ENCODE measurements at regions not wholly inside any gene's neighbourhood (a gene's known extent, or its start where the extent isn't known, plus 50 kb on each side); places are given as distances from the start of the nearest gene placed in this dataset.

DNA sequence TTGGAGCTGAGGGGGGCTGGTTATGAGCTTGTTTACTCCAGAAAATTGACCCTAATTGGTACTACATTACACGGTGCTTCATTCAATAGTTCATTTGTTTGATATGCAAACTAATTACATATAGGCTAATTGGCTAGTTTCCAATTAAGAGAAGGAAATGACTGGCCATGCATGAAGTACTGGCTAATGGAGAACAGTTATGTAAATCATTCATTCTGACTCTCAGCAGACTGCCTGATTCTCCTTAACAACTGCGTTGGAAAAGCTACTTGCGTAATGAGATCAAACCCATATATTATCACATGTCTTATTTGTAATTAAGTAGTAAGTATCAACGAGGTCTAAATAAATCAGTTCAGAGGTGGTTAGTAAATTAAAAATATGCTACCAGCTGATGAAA, 81.8 kb upstream of the CTTNBP2 start:
- WGBS, 10 experiments, result 0 to 67% (median 55%) methylated on average over 1 to 4 of the region's 4 CpGs; no CpG with 5 or more reads in 1 of the 10 experiments
- in situ Hi-C loops (cut with MboI; ENCODE audit: low pct_unique_long_range_greater_than_20kb in 2 of 9, low sequenced_read_pairs in 9 of 9, unreplicated experiment in 9 of 9), result no loop called here
- H3K4me3 ChIP-seq, result no peak overlapping the region
- ATAC-seq (replicated peaks in 6 of 8), result no peak
- H3K4me1 ChIP-seq (replicated peaks in 1 of 2), result no peaks in the 10 kb centered on the region
- no peak overlapping the region for H3K27ac ChIP-seq

DNA sequence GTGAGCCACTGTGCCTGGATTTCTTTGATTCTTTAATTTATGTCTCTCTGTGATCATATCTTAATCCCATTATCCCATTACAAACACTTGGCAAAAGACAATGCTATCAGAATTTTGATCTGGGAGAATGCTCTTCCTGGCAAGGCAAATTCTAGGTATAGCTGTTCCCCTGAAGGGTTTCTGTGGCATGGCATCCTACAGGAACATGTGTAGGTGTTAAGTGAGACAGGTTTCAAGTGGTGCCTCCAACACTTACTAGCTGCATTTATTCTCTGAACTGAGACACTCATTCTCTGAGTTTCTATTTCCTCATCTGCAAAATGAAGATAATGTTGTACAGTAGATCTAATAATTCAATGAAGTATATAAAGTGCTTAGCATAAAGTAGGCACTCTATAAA, 87.1 kb upstream of the CTTNBP2 start:
- ATAC-seq (replicated peaks in 6 of 8), result no peak
- Histone ChIP-seq H3K27ac (no peak overlapping the region), H3K4me3 (no peak overlapping the region), H3K4me1 (replicated peaks in 1 of 2) (peaks cover 3 to 33% of the 10 kb centered on the region in 2 donors)
- in situ Hi-C loops (cut with MboI; ENCODE audit: low pct_unique_long_range_greater_than_20kb in 2 of 9, low sequenced_read_pairs in 9 of 9, unreplicated experiment in 9 of 9), result no loop called here

DNA sequence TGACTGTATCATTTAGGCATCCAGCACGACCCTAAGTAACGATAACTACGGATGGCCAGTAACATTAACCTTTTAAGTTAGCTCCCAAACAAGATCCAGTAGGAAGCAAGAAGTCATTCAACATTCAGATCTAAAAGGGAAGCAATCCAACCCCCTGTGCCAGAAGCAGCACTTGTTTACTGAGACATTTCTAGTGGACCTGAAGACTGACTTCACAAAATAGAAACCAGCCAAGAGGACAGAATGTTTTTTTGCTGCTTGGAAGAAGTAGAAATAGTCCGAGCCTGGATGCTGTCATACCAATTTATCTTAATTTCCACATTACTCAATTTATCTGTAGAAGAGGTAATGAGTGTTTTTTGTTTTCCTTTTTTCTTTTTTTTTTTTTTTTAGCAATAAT, 88.0 kb upstream of the CTTNBP2 start:
- peak in 1 of 8 experiments; percentile 24 for ATAC-seq (replicated peaks in 6 of 8)
- Histone ChIP-seq H3K27ac (no peak overlapping the region), H3K4me1 (replicated peaks in 1 of 2) (peaks cover 3 to 33% of the 10 kb centered on the region in 2 donors), H3K4me3 (no peak overlapping the region)
- WGBS, 10 experiments, result 0 to 100% (median 78%) methylated on average over 1 to 4 of the region's 4 CpGs
- in situ Hi-C loops (cut with MboI; ENCODE audit: low pct_unique_long_range_greater_than_20kb in 2 of 9, low sequenced_read_pairs in 9 of 9, unreplicated experiment in 9 of 9), result no loop called here

DNA sequence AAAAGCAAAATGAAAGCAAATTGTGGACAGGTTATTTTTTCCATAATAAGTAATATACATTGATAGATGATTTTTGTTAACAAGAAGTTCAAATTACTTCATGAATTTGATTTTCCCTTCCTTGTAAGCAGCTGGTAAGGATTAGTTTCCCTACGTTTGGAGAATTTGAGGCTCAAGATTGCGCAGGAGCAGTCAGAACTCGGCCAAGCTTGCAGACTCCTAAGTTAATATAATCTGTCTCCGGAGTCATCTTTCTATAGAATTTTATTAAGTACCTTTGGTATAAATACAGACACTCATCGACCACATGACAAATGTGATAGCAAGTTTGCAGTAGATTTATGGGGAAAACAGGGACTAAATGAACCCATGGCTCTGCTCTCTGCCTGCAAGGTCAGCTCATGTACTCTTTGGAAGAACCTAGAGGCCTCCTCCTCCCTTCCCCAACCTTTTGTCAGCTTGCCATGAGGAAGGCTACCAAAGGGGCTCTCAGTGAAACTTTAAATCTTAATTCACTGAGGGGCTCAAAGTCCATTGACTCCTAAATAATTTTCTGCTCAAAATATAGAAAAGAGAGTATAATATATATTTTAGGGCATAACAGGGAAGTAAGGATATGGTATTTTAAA, 89.2 kb upstream of the CTTNBP2 start:
- no peak overlapping the region for H3K4me3 ChIP-seq
- peaks cover 3 to 33% of the 10 kb centered on the region in 2 donors for H3K4me1 ChIP-seq (replicated peaks in 1 of 2)
- in situ Hi-C loops (cut with MboI; ENCODE audit: low pct_unique_long_range_greater_than_20kb in 2 of 9, low sequenced_read_pairs in 9 of 9, unreplicated experiment in 9 of 9), result no loop called here
- no peak overlapping the region for H3K27ac ChIP-seq
- ATAC-seq (replicated peaks in 6 of 8), result peak in 2 of 8 experiments; percentile 37 to 48
- WGBS, 10 experiments, result 3 to 86% (median 59%) methylated on average over 2 to 5 of the region's 5 CpGs; no CpG with 5 or more reads in 1 of the 10 experiments

DNA sequence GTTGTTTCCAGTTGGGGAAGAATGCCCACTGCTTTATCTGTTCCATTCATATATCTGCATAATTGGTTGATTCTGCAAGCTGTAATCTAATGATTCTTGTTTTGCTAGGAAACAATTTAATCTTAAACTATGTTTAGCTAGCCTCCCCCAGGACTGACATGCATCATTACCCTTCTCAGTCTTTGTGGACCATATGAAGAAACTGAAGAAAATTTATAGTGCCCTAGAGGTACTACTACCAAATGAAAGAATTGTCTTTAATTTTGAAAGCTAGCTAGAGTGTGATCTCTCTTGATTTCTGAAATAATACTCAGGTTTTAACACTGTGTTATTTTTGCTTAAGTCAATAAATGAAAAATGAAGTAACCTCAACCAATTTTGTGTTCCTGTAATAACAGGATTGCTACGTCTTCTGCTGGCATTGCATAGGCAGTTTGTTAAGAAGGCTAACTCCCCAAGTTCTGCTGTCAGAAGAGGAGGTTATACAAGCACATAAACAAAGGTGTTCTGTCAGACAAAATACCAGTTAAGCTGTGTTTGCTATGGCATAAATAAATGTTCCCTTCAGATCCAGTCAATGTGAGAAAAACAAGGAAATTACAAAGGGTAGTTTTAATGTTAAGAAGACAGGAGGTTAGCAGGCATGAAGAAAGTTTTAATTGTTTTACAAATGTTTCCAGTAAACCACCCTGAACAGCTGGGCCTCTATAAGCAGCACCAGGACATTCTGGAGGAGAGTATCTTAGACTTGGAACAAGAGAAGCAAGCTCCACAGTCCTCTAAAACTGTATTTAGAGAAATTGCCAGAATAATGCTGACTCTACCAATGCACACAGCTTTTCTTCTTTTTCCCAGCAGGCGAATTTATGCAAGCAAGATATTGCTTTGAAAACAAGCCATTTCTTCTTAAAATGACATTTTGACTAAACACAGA, 90.3 kb upstream of the CTTNBP2 start:
- Histone ChIP-seq H3K4me1 (replicated peaks in 1 of 2) (peaks cover 3 to 33% of the 10 kb centered on the region in 2 donors), H3K4me3 (no peak overlapping the region), H3K27ac (no peak overlapping the region)
- peak in 5 of 8 experiments; percentile 22 to 56 (median 42) for ATAC-seq (replicated peaks in 6 of 8)
- in situ Hi-C loops (cut with MboI; ENCODE audit: low pct_unique_long_range_greater_than_20kb in 2 of 9, low sequenced_read_pairs in 9 of 9, unreplicated experiment in 9 of 9), result no loop called here
- WGBS, 10 experiments, result 0 to 80% (median 51%) methylated on average over 1 to 2 of the region's 2 CpGs; no CpG with 5 or more reads in 1 of the 10 experiments

DNA sequence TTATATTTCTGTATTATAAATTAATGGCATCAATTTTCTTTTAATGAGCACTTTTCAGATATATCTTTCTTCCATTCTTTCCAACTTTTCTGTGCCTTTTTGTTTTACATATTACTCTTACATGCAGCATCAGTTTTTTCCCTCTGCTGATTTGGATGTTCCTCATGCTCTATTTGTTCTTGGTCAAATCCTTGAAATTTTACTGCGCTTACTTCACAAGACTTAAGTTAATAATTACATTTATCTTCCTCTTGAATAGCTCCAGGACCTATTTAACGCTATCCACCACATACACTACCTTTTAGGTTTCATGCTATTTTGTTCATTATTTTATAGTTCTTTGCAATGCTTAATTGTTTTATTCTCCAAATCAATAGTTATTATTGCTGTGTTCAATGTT, 97.6 kb upstream of the CTTNBP2 start:
- ATAC-seq (replicated peaks in 6 of 8), result no peak
- WGBS, 10 experiments, result 0 to 100% (median 75%) methylated on average over 1 to 2 of the region's 2 CpGs
- in situ Hi-C loops (cut with MboI; ENCODE audit: low pct_unique_long_range_greater_than_20kb in 2 of 9, low sequenced_read_pairs in 9 of 9, unreplicated experiment in 9 of 9), result no loop called here
- H3K27ac ChIP-seq, result no peak overlapping the region
- no peak overlapping the region for H3K4me3 ChIP-seq
- no peaks in the 10 kb centered on the region for H3K4me1 ChIP-seq (replicated peaks in 1 of 2)

DNA sequence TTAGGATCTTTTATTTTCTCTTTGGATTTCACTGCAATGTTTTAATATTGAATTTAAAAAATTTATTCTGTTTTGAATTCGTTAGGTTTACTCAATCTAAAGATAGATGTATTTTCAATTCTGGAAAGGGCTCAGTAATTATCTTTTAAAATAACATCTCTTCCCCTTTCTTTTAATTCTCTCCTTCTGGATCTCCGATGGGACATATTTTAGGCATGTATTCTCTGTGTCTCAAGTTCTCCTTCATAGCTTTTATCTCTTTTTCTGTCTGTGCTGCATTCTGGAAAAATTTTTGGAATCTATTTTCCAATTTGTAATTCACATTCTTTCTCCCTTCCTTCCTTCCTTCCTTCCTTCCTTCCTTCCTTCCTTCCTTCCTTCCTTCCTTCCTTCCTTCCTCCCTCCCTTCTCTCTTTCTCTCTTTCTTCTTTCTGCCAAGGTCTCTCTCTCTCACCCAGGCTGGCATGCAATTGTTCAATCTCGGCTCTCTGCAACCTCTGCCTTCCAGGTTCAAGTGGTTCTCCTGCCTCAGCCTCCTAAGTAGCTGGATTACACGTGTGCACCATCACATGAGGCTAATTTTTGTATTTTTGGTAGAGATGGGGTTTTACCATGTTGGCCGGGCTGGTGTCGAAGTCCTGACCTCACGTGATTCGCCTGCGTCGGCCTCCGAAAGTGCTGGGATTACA, 98.5 kb upstream of the CTTNBP2 start:
- H3K4me3 ChIP-seq, result no peak overlapping the region
- 24 to 92% (median 76%) methylated on average over 1 to 10 of the region's 11 CpGs for WGBS, 10 experiments
- no peaks in the 10 kb centered on the region for H3K4me1 ChIP-seq (replicated peaks in 1 of 2)
- ATAC-seq (replicated peaks in 6 of 8), result no peak
- in situ Hi-C loops (cut with MboI; ENCODE audit: low pct_unique_long_range_greater_than_20kb in 2 of 9, low sequenced_read_pairs in 9 of 9, unreplicated experiment in 9 of 9), result no loop called here
- no peak overlapping the region for H3K27ac ChIP-seq

DNA sequence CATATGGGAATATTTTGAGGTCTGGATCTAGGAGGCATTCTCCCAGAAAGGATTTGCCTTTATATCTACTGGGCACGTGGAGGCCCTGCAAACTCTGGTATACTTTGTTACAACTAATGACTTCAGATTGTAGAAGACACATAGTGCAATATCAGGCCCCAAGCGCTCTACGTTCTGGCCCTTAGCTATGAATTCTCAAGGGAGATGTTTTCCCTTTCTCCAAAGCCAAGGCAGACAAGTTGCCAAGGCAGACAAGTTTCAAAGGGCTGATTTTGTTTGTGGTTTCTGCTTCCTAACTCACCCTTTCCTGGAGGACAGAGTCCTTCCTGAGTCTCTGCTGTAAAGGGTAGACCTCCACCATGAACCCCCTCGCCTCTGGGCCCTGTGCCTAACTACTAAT, 99.4 kb upstream of the CTTNBP2 start:
- Histone ChIP-seq H3K27ac (no peak overlapping the region), H3K4me1 (replicated peaks in 1 of 2) (no peaks in the 10 kb centered on the region), H3K4me3 (no peak overlapping the region)
- in situ Hi-C loops (cut with MboI; ENCODE audit: low pct_unique_long_range_greater_than_20kb in 2 of 9, low sequenced_read_pairs in 9 of 9, unreplicated experiment in 9 of 9), result no loop called here
- no peak for ATAC-seq (replicated peaks in 6 of 8)
- 0 to 100% (median 87%) methylated on average over 1 to 4 of the region's 4 CpGs; no CpG with 5 or more reads in 2 of the 10 experiments for WGBS, 10 experiments

DNA sequence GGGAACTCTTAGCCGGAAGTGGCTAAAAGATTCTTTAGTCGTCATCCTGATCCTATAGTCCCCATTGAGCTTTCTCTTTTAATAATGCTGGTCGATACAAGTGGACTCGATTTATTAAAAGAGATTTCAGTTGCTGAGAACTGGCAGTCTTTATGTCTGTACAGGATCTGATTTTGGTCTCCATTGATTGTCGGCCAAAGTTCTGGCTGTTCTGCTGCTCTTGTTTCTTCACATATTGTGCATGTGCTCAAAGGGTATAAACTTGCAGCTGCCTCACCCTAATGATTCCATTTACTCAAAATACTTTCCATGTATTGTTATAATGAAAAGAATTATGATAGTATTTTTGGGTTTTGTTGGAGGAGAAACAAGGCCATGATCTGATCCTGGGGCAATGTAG, 100.7 kb upstream of the CTTNBP2 start:
- 13 to 98% (median 80%) methylated on average over 1 to 5 of the region's 5 CpGs; no CpG with 5 or more reads in 1 of the 10 experiments for WGBS, 10 experiments
- no peaks in the 10 kb centered on the region for H3K4me1 ChIP-seq (replicated peaks in 1 of 2)
- in situ Hi-C loops (cut with MboI; ENCODE audit: low pct_unique_long_range_greater_than_20kb in 2 of 9, low sequenced_read_pairs in 9 of 9, unreplicated experiment in 9 of 9), result no loop called here
- H3K27ac ChIP-seq, result no peak overlapping the region
- no peak for ATAC-seq (replicated peaks in 6 of 8)
- no peak overlapping the region for H3K4me3 ChIP-seq

DNA sequence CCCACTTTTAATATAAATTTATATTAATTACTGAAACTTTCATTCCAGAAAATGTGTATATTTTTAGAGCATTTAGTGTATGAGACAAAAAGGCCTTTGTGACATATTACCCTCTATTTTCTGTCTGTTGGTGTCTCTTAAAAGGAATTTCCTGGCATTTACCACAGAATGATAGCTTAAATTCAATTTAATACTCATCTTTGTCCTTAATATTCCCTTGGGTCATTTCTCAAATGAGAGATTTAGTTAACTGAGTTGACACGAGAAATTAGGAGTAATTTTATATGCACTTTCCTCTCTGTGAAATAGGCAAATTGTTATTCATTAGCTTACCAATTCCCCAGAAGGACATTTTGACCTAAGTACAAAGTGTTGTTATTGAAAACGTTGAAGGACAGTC, 101.7 kb upstream of the CTTNBP2 start:
- ATAC-seq (replicated peaks in 6 of 8), result no peak
- Histone ChIP-seq H3K4me3 (no peak overlapping the region), H3K4me1 (replicated peaks in 1 of 2) (no peaks in the 10 kb centered on the region), H3K27ac (no peak overlapping the region)
- 0 to 88% (median 33%) methylated on average over 1 to 2 of the region's 2 CpGs; no CpG with 5 or more reads in 2 of the 10 experiments for WGBS, 10 experiments
- in situ Hi-C loops (cut with MboI; ENCODE audit: low pct_unique_long_range_greater_than_20kb in 2 of 9, low sequenced_read_pairs in 9 of 9, unreplicated experiment in 9 of 9), result no loop called here

DNA sequence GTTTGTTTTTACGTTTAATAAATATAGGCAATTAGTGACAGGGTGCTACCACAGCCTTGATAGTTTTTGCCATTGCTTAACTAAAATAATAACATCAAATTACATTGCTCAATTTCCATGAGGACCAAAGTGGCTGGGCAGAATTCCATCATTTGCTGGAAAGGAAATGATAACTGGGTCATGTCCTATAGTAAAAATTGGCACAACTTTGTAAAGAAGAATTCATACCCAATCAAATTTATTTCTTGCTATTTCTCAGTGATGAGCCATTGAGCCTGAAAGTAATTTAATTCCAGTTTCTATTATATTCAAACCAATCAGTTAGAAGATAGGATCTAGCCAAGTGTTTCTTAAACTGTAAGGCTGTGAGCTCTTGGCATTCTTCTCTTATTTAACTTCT, 102.2 kb upstream of the CTTNBP2 start:
- WGBS, 10 experiments, result 0 to 100% (median 31%) methylated on average over 1 of the region's 1 CpG; no CpG with 5 or more reads in 2 of the 10 experiments
- no peak overlapping the region for H3K4me3 ChIP-seq
- H3K4me1 ChIP-seq (replicated peaks in 1 of 2), result no peaks in the 10 kb centered on the region
- no peak for ATAC-seq (replicated peaks in 6 of 8)
- in situ Hi-C loops (cut with MboI; ENCODE audit: low pct_unique_long_range_greater_than_20kb in 2 of 9, low sequenced_read_pairs in 9 of 9, unreplicated experiment in 9 of 9), result no loop called here
- H3K27ac ChIP-seq, result no peak overlapping the region

DNA sequence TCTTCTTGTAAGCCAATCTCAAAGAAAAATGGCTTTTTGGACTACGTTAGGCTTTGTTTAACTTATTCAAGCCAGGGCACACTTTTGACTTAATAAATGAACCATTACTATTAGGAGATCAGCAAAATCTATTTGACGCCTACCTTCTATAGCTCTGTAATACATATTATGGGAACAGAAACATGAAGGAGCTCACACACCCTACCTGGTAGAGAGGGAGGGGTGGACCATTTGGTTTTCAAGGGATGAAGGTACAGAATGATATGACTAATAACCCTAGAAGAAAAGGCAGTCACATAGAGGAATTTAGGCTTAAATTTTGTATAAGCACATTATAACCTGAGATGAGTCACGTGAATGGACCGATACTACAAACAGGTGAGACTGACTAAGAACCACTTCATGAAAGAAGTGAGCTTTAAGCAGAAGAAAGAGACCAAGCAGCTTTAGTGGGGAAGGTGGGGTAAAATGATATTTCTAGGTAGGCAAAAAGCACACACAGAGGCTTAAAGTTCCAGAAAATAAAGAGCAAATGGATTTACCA, 106.8 kb upstream of the CTTNBP2 start:
- WGBS, 10 experiments, result 10 to 94% (median 81%) methylated on average over 3 to 4 of the region's 4 CpGs; no CpG with 5 or more reads in 1 of the 10 experiments
- ATAC-seq (replicated peaks in 6 of 8), result no peak

More for the DNA sequence above, 106.8 kb upstream of the CTTNBP2 start:
- H3K27ac ChIP-seq, result no peak overlapping the region
- H3K4me1 ChIP-seq (replicated peaks in 1 of 2), result peaks cover 0 to 17% of the 10 kb centered on the region in 2 donors
- in situ Hi-C loops (cut with MboI; ENCODE audit: low pct_unique_long_range_greater_than_20kb in 2 of 9, low sequenced_read_pairs in 9 of 9, unreplicated experiment in 9 of 9), result no loop called here
- H3K4me3 ChIP-seq, result no peak overlapping the region

Data from motor neuron (in vitro differentiated cells).